DOHH2 (cell line): ENCODE measurements at regions not wholly inside any gene's neighbourhood (a gene's known extent, or its start where the extent isn't known, plus 50 kb on each side); places are given as distances from the start of the nearest gene placed in this dataset.

ENCODE experiments used
- EZH2phosphoT487 ChIP-seq: fragments of 200-600 bp; sonication (generic); IDR thresholded peaks from 2 replicates; pipeline ENCODE4 v1.6.1; 2017; ENCODE audit warnings: borderline replicate concordance, mild to moderate bottlenecking, antibody characterized with exemption, low read length, moderate library complexity, mixed read lengths
- TF ChIP-seq, protein P1 (sequence below): fragments of 200-600 bp; sonication (generic); IDR thresholded peaks from one replicate; pipeline ENCODE4 v1.5.1; 2014; ENCODE audit warnings: antibody characterized with exemption, mild to moderate bottlenecking, low read depth, low read length; ENCODE audit not compliant: poor library complexity, severe bottlenecking

DNA sequence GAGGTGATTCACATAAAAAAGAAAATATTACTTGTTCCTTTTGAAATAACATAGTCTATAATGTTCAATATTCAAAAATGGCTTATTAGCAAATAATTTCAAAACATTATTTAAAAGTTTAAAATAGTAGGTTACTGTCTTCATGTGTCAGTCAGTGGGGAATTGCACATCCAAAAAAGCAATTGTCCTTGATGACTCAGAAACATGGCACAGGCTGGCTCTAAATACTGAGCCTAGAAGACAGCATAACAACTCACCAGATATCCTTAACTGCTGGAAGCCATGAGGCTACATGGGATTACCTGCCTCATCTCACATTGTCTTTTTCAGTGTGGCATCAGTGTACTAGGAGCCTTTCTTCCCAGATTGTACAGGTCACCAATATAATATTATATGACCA lies 439.5 kb upstream of the RGMB start:
- TF ChIP-seq, protein P1, sequence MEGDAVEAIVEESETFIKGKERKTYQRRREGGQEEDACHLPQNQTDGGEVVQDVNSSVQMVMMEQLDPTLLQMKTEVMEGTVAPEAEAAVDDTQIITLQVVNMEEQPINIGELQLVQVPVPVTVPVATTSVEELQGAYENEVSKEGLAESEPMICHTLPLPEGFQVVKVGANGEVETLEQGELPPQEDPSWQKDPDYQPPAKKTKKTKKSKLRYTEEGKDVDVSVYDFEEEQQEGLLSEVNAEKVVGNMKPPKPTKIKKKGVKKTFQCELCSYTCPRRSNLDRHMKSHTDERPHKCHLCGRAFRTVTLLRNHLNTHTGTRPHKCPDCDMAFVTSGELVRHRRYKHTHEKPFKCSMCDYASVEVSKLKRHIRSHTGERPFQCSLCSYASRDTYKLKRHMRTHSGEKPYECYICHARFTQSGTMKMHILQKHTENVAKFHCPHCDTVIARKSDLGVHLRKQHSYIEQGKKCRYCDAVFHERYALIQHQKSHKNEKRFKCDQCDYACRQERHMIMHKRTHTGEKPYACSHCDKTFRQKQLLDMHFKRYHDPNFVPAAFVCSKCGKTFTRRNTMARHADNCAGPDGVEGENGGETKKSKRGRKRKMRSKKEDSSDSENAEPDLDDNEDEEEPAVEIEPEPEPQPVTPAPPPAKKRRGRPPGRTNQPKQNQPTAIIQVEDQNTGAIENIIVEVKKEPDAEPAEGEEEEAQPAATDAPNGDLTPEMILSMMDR, result no peak
- TF ChIP-seq EZH2phosphoT487, result no peak
